Liver (tissue), 3 donors: ENCODE measurements at regions not wholly inside any gene's neighbourhood (a gene's known extent, or its start where the extent isn't known, plus 50 kb on each side); places are given as distances from the start of the nearest gene placed in this dataset.

Experiments used
- EGR1 ChIP-seq, 2 donors: IDR thresholded peaks; 2 replicates each; pipeline ENCODE4 v1.6.1; 2016 to 2018; ENCODE audit warnings: antibody characterized with exemption in 2 of 2, low read depth in 2 of 2
- HNF4A ChIP-seq, 2 donors: conservative IDR thresholded peaks; 2 replicates each; pipeline ENCODE4 v1.6.1; 2016; ENCODE audit warnings: antibody characterized with exemption in 2 of 2, mild to moderate bottlenecking in 2 of 2
- JUND ChIP-seq, 2 donors: IDR thresholded peaks; 2 replicates each; pipeline ENCODE4 v1.6.1; 2016; ENCODE audit warnings: antibody characterized with exemption in 2 of 2
- RAD21 ChIP-seq, 2 donors: IDR thresholded peaks; 2 replicates each; pipeline ENCODE4 v1.6.1; 2016; ENCODE audit warnings: antibody characterized with exemption in 2 of 2, mild to moderate bottlenecking in 2 of 2
- RXRA ChIP-seq, 2 donors: IDR thresholded peaks; 2 replicates each; pipeline ENCODE4 v1.6.1; 2017 to 2018; ENCODE audit warnings: antibody characterized with exemption in 2 of 2, mild to moderate bottlenecking in 1 of 2
- SP1 ChIP-seq: IDR thresholded peaks from 2 replicates; pipeline ENCODE4 v1.6.1; 2018; ENCODE audit warnings: antibody characterized with exemption, mild to moderate bottlenecking
- TAF1 ChIP-seq: conservative IDR thresholded peaks from 2 replicates; pipeline ENCODE4 v1.6.1; 2016; ENCODE audit warnings: antibody characterized with exemption, mild to moderate bottlenecking
- YY1 ChIP-seq: IDR thresholded peaks from 2 replicates; pipeline ENCODE4 v1.6.1; 2016; ENCODE audit warnings: antibody characterized with exemption, mild to moderate bottlenecking
- TF ChIP-seq, protein P1 (sequence below): fragments of 150-350 bp; IDR thresholded peaks from 2 replicates; pipeline ENCODE4 v1.5.1; 2017; ENCODE audit warnings: improper control_type of control experiment, low read depth, low read length; ENCODE audit not compliant: missing input control
- TF ChIP-seq, protein P2 (sequence below): IDR thresholded peaks from 2 replicates; pipeline ENCODE4 v1.6.1; 2016; ENCODE audit warnings: antibody characterized with exemption, mild to moderate bottlenecking
- TF ChIP-seq, protein P3 (sequence below): IDR thresholded peaks from 2 replicates; pipeline ENCODE4 v1.6.1; 2016; ENCODE audit warnings: antibody characterized with exemption
- TF ChIP-seq, protein P4 (sequence below): IDR thresholded peaks from 2 replicates; pipeline ENCODE4 v1.6.1; 2016; ENCODE audit warnings: antibody characterized with exemption
- donor health status: healthy.
- donor health status: healthy.

DNA sequence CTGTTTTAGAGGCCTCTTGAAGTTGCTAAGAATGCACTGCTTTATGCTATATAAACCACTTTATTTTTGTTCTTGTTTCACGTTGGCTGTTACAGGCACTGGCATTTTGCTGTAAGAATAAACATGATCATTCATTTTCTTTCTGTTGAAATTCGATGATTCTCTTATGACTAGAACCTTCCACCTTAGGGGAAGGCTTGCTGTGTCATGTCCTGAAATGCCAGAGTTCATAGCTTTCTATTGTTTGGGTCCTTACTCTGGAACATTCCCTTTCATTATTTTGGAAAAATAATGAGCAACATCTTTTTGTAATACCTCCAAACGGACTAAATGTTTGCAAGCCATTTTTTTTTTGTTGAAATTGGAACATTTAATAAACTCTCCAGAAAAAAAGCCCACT is 495.1 kb upstream of the POT1 start:
- TF ChIP-seq, protein P1, sequence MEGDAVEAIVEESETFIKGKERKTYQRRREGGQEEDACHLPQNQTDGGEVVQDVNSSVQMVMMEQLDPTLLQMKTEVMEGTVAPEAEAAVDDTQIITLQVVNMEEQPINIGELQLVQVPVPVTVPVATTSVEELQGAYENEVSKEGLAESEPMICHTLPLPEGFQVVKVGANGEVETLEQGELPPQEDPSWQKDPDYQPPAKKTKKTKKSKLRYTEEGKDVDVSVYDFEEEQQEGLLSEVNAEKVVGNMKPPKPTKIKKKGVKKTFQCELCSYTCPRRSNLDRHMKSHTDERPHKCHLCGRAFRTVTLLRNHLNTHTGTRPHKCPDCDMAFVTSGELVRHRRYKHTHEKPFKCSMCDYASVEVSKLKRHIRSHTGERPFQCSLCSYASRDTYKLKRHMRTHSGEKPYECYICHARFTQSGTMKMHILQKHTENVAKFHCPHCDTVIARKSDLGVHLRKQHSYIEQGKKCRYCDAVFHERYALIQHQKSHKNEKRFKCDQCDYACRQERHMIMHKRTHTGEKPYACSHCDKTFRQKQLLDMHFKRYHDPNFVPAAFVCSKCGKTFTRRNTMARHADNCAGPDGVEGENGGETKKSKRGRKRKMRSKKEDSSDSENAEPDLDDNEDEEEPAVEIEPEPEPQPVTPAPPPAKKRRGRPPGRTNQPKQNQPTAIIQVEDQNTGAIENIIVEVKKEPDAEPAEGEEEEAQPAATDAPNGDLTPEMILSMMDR = no peak
- TF ChIP-seq, protein P2, sequence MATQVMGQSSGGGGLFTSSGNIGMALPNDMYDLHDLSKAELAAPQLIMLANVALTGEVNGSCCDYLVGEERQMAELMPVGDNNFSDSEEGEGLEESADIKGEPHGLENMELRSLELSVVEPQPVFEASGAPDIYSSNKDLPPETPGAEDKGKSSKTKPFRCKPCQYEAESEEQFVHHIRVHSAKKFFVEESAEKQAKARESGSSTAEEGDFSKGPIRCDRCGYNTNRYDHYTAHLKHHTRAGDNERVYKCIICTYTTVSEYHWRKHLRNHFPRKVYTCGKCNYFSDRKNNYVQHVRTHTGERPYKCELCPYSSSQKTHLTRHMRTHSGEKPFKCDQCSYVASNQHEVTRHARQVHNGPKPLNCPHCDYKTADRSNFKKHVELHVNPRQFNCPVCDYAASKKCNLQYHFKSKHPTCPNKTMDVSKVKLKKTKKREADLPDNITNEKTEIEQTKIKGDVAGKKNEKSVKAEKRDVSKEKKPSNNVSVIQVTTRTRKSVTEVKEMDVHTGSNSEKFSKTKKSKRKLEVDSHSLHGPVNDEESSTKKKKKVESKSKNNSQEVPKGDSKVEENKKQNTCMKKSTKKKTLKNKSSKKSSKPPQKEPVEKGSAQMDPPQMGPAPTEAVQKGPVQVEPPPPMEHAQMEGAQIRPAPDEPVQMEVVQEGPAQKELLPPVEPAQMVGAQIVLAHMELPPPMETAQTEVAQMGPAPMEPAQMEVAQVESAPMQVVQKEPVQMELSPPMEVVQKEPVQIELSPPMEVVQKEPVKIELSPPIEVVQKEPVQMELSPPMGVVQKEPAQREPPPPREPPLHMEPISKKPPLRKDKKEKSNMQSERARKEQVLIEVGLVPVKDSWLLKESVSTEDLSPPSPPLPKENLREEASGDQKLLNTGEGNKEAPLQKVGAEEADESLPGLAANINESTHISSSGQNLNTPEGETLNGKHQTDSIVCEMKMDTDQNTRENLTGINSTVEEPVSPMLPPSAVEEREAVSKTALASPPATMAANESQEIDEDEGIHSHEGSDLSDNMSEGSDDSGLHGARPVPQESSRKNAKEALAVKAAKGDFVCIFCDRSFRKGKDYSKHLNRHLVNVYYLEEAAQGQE = no peak
- TF ChIP-seq RAD21 (IDR thresholded peaks at IDR 0.05) (no peak), SP1 (no peak), TAF1 (no peak), YY1 (no peak), RXRA (IDR thresholded peaks at IDR 0.05) (no peak), EGR1 (IDR thresholded peaks at IDR 0.05; ENCODE audit: low read depth in 2 of 2) (no peak), JUND (IDR thresholded peaks at IDR 0.05) (no peak), HNF4A (conservative IDR thresholded peaks at IDR 0.05) (no peak)
- TF ChIP-seq, protein P3, sequence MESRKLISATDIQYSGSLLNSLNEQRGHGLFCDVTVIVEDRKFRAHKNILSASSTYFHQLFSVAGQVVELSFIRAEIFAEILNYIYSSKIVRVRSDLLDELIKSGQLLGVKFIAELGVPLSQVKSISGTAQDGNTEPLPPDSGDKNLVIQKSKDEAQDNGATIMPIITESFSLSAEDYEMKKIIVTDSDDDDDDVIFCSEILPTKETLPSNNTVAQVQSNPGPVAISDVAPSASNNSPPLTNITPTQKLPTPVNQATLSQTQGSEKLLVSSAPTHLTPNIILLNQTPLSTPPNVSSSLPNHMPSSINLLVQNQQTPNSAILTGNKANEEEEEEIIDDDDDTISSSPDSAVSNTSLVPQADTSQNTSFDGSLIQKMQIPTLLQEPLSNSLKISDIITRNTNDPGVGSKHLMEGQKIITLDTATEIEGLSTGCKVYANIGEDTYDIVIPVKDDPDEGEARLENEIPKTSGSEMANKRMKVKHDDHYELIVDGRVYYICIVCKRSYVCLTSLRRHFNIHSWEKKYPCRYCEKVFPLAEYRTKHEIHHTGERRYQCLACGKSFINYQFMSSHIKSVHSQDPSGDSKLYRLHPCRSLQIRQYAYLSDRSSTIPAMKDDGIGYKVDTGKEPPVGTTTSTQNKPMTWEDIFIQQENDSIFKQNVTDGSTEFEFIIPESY = no peak
- TF ChIP-seq, protein P4, sequence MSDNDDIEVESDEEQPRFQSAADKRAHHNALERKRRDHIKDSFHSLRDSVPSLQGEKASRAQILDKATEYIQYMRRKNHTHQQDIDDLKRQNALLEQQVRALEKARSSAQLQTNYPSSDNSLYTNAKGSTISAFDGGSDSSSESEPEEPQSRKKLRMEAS = no peak
